GM18868 (cell line): ENCODE measurements at regions not wholly inside any gene's neighbourhood (a gene's known extent, or its start where the extent isn't known, plus 50 kb on each side); places are given as distances from the start of the nearest gene placed in this dataset.
"Not testable (repeated sequence)": the region's sequence is repeated elsewhere in the genome, so short reads cannot be mapped to it uniquely, and the experiment has no call there.

Experiments used
- ATAC-seq: cut with Tn5 transposase; IDR thresholded peaks from one replicate; pipeline ENCODE4 v1.9.1; 2021; ENCODE audit warnings: mild to moderate bottlenecking, moderate library complexity; ENCODE audit not compliant: unreplicated experiment

GRCh38 chr12:131586761-131587160 is 124.1 kb upstream of the SFSWAP start:
- no peak for ATAC-seq

DNA sequence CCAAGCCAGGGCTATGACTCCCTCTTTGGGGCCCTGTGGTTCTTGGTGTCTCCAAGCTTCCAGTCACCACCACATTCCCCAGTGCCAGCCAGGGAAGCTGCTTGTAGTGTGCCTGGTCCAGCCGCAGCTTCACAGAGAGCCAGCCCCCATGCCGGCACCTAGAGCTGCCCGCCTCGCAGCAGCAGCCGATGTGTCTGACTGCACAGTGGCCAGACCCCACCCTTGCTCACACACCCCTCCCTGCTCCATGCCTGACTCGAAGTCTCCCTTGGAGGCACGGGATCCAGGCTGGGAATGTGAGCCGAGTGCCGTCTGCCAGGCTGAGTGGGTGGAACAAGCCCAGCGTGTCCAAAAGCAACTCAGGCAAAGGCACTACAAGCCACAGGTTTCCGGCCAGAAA is 123.3 kb upstream of the SFSWAP start:
- no peak for ATAC-seq

DNA sequence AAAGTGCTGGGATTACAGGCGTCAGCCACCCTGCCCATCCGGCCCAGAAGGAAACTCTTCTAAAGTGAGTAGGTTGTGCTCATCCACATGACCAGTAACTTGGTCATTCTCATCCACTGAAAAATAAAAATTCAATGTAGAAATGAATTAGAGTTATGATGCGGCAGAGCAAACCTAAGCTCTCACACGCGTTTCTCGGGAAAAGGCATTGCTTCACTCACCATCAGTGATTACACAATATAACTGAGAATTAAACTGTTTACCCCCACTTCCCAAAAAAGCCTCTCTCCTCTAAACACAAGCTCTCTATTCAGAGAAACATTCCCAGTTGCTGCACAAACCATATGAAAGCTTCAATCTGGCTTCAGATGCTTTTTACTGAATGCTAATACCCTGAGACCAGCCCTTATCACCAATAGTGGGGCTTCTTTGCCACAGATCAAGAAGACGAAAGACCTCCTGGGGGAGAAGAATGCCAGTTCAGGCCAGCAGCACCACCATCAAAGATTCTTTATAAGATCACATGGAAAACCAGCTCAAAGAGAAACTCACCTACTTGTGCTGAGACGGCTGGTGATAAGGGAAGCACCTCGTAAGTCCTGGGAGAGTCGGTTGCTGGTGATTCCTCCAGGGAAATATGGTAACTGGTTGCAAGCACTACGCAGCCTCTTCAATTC is 121.5 kb upstream of the SFSWAP start:
- no peak for ATAC-seq

DNA sequence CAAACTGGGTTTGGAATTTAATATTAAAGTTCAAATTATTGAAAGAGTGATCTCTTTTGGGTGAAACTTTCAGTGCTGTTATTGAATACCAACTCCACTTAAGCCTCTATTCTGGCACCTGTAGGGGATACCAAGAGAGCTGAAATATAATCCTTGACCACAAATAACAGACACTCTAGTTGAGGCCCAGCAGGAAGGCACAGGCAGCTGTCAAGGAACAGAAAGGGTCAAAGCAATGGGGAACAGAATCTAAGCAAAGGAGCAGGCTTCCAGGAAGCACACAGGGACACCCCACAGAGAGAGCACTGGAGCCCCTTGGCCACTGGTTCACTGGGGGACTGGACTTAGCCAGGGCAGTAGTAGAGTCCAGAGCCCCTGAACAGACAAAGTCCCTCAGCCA is 120.9 kb upstream of the SFSWAP start:
- ATAC-seq: no peak

- ATAC-seq: no peak
Measured at GRCh38 chr12:131591136-131591535, 119.8 kb upstream of the SFSWAP start.

DNA sequence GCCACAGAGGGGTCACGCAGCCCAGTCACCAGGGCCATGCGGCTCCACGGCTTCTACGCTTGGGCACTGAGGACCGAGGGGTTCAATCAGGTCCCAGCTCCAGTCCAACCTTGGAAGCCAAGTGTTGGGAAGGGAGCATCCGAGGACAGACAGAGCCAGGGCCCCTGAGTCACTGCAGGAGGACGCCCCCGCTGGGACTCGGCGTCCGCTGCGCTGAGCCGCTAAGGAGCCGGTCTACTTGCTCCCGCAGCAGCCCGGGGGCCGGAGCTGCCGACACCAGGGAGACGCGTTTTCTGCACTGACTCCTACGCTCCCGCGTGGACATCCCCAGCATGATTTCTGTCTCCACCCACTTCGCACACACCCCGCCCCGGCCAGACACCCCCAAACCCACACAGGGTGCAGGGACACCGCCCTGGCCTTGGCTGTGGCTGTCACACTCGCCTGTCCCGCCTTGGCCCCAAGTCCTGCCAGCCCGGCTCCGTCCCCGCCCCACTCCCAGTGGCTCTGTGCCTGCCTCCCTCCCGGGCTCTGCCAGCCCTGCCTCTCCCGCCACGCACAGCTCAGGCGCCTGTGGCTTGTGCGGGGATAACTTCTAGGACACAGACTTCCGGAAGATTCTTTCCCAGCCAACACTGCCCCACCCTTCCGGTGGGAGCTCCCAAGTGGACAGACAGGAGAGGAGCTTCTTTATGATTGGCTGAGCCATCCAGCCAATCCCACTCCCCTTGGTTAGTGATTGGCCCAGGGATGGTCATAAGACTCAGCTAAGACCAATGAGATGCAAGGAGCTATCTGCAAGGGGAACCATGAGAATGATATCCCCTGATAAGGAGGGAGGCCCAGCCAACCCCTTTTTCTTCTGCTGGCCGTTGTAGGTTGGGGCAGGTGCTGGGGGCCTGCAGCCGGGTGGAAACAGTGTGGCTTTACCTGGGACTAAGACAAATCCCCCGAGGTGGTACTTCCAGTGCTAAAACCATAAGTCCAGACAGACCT is 118.9 kb upstream of the SFSWAP start:
- ATAC-seq: no peak

- peak; percentile 97 for ATAC-seq
Measured at GRCh38 chr12:131592972-131593371, 117.9 kb upstream of the SFSWAP start.

DNA sequence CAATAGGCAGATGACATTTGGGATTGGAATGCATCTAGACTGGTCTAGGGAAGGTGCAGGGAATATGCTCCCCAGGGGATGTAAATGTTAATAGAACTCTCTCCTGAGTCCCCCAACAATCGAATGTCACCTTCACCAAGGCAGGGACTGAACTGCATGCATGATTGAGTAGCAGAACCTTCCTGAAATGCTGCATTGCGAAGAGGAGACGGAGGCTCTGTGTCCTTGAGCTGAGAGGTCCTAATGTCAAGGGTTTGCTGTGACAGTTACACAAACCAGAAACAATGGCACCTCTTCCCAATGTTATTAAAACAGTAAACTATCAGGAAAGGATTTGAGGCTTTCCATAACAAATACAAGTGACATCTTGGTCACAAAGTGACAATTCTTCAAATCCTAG is 117.5 kb upstream of the SFSWAP start:
- ATAC-seq: no peak

GRCh38 chr12:131596115-131596514 is 114.8 kb upstream of the SFSWAP start:
- ATAC-seq: no peak

DNA sequence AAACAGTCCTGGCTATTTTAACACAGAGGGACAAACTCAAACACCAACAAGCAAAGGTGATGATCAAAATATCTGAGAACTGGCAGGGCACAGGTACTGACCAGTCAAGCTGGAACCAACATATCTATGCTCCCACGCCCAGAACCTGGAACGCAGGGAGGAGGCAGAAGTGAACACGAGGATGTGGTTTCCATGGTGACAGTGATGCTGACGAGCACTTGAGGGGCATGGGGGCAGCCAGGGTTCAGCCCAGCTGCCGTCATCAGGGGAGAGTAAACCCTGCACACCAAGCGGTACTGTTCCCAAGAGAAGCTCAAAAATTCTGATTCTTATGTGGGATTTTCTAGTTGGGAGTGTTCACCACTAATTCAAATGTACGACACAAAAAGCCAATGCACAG is 113.6 kb upstream of the SFSWAP start:
- ATAC-seq: no peak

GRCh38 chr12:131598717-131599116 is 112.2 kb upstream of the SFSWAP start:
- no peak for ATAC-seq

- no peak for ATAC-seq
Measured at GRCh38 chr12:131599190-131600159, 111.4 kb upstream of the SFSWAP start.

GRCh38 chr12:131600160-131600532 is 110.7 kb upstream of the SFSWAP start:
- no peak for ATAC-seq

GRCh38 chr12:131601499-131601898 is 109.4 kb upstream of the SFSWAP start:
- not testable (repeated sequence) for ATAC-seq

DNA sequence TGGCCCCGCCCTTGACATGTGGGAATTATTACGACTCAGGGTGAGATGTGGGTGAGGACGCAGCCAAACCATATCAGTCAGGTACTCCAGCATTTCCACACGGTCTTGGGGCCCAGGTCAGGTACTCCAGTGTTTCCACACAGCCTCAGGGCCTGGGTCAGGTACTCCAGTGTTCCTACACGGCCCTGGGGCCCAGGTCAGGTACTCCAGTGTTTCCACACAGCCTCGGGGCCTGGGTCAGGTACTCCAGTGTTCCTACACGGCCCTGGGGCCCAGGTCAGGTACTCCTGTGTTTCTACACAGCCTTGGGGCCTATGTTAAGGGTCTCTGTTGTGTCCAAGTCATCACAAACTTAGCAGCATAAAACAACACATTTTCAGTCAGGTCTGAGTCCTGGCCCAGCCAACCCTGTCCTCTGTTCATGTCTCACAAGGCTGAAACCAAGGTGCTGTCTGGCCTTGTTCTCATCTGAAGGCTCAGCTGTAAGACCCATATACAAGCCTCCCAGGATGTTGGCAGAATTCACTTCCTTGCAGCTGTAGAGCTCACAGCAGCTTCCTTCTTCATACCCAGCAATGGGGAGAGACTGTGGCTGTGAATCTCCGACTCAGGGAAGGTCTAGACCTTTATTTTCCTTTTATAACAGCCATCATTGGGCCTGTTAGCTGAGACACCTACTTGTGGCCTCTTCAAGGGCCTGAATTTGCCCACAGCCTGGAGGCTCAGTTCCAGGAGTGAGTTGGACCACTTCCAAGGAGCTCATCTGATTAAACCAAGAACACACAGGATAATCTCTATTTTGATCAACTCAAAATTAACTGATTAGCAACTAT is 107.6 kb upstream of the SFSWAP start:
- no peak for ATAC-seq

DNA sequence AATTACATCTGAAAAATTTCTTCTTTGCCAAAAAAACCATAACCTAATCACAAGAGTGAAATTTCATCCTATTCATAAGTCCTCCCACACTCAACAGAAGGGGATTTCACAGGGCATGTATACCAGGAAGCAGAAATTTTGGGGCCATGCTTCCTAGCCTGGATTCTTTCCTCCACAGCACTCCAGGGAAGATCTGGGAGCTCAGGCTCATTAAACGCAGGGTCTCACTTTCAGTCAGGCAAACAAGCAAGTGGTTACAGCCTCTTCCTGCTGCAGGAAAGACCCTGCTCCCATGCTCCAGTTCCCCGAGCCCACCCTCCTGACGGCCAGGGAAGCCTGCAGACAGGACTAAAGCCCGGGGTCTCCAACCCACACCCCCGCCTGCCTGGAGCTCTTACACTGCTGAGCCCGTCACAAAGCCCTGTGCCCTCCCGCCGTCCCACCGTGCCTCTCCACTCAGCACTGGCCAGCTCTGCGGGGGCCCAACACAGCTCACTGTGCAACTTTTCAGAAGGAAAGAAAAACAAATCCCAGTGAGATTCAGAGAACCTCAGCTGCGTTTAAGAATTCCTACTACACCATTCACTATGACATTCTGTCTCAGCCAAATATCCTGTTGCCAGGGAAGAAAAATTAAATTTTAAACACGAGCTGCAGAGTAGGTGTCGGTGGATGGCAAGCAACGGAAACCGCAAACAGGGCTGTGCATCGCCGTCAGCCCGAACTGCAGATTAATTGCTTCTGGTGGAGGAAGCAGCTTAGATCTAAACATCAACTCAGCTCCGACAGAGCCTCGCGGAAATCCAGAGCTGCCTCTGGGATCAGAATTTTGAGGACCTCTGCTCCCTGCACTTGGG is 106.7 kb upstream of the SFSWAP start:
- no peak for ATAC-seq

GRCh38 chr12:131604859-131605258 is 106.0 kb upstream of the SFSWAP start:
- ATAC-seq: no peak

- ATAC-seq: no peak
Measured at GRCh38 chr12:131605304-131605829, 105.5 kb upstream of the SFSWAP start.
